GM12891 (cell line): ENCODE measurements at regions not wholly inside any gene's neighbourhood (a gene's known extent, or its start where the extent isn't known, plus 50 kb on each side); places are given as distances from the start of the nearest gene placed in this dataset.

Source experiments
- DNase-seq: peaks from one replicate; pipeline ENCODE4 v3.0.0; 2011; ENCODE audit warnings: low spot score; ENCODE audit not compliant: insufficient read length
- FAIRE-seq: peaks from 2 replicates; lab custom pipeline; 2011; peaks lifted over from hg19 to GRCh38; lab: Jason Lieb, UNC
- PAX5 ChIP-seq: IDR thresholded peaks from 2 replicates; pipeline ENCODE4 v1.6.1; 2011; ENCODE audit warnings: low read length, moderate library complexity, mild to moderate bottlenecking; ENCODE audit not compliant: insufficient read depth, severe bottlenecking
- POLR2A ChIP-seq: IDR thresholded peaks from 2 replicates; pipeline ENCODE4 v1.6.1; 2011; ENCODE audit warnings: low read depth, low read length, control low read depth
- POLR2AphosphoS5 ChIP-seq: IDR thresholded peaks from 2 replicates; pipeline ENCODE4 v1.6.1; 2011; ENCODE audit warnings: low read depth, low read length, control low read depth
- POU2F2 ChIP-seq: IDR thresholded peaks from 2 replicates; pipeline ENCODE4 v1.6.1; 2011; ENCODE audit warnings: low read depth, mild to moderate bottlenecking, control low read depth, low read length, moderate library complexity
- SPI1 ChIP-seq: IDR thresholded peaks from 2 replicates; pipeline ENCODE4 v1.6.1; 2011; ENCODE audit warnings: low read depth, low read length, control low read depth
- TAF1 ChIP-seq: IDR thresholded peaks from 2 replicates; pipeline ENCODE4 v1.6.1; 2011; ENCODE audit warnings: low read depth, low read length, control low read depth

DNA sequence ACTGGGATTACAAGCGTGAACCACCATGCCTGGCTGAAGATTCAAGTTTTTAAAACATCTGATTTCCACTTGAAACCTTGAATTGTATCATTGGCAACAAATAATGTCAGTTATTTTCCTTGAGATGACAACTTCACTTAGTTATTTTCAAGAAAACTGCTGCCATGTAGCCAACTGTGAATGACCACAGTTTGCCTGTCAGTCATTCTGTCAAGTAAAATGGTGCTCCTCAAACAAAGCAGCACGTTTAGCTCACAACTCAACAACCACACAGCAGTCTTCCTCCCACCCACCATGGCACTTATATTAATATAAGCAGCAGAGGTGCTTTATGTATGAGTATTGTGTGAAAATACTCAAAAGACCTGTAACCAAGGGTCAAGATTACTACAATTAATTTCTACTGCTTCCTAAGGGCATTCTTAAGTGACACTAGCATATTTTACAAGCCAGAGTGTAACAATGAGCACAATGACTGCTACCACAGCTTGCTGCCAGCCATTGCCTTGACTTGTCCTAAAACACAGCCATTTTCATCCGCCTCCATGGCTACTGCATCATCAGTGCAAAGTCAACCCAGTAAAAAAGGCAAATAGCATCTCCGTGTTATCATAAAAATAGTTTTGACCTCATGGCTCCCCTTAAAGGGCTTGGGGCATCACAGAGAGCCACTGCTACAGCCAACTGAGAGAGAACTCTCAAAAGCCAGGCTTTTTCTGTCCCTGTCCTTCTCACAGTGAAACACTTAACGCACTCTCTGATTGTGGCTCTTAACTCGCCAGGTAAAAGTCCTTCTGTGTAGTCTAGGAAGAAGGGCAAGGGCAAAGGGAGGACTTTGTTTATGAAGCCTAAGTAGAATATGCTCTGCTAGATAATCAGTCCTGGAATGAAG is 96.4 kb upstream of the TAB2 start:
- TF ChIP-seq POU2F2 (no peak), SPI1 (no peak), POLR2AphosphoS5 (no peak), PAX5 (no peak), TAF1 (no peak), POLR2A (no peak)
- DNase-seq, result no peak
- peak; percentile 13 for FAIRE-seq

DNA sequence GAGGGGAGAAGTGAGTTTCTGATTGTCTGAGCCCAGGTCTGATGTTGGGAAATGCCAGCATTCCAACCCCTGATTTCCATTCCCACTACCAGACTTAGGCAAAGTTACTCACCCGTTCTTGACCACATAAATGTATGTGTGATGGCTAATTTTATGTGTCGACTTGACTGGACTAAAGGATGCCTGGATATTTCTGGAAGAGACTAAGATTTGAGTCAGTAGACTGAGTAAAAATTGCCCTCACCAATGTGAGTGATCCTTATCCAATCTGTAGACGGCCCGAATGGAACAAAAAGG is 95.8 kb upstream of the TAB2 start:
- no peak for FAIRE-seq
- TF ChIP-seq POLR2A (no peak), SPI1 (no peak), POLR2AphosphoS5 (no peak), PAX5 (no peak), POU2F2 (no peak)
- DNase-seq, result no peak

DNA sequence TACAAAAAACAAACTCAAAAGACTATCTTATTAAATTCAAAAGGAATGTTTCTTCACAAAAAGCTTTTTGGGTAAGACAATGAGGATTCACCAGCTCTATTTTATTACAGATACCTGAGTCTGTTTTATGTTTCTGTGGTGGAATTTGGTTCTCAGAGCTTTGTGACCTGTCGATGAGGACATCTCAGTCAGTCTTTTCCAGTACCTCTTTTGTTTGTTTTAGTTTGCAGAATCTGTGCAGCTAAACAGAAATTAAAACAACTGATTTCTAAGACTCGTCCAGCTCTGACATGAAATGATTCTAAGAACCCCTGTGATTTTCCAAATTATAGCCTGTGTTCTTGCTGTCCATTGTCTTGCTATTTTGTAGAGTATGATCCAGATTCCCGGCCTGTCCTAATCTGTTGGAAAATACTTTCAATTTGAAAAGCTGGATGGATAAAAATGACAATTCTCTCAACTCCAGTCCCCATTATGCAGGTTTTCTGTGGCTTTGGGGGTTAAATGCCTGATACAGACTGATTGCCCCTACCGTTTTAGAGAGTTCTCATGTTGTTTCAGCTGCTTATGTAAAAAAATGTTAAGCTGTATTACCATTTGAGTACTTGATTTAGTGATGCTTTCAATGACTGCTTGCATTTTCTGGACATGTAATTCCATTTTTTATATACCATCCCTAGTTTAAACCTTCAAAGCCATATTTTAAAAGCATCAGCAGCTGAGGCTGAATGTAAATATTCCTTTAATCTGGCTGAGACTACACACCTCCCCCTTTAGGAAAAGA is 94.2 kb upstream of the TAB2 start:
- DNase-seq (no peak), FAIRE-seq (no peak)
- no peak for TF ChIP-seq POLR2AphosphoS5
- TF ChIP-seq POLR2A, result no peak
- no peak for TF ChIP-seq TAF1
- TF ChIP-seq PAX5, result no peak
- TF ChIP-seq SPI1, result no peak
- TF ChIP-seq POU2F2, result no peak

DNA sequence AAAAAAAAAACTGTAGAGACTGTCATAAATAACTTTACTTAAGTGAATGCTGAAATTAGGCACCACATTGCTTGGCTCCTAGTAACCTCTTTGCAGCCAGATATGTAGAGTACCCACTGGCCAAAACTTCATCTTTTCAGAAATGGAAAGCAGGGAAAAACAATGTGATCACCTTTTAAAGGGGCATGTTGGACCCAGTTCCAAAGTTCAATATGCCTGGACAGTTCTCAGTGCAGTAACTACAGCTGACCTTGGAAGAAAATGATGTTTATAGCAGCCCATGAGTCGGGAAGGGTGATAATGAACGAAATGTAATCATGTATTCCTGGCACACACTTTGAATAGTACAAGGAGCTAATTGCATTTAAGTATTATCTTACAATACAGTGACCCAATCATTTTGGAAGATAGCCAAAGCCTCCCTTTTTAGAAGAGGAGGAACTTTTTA is 93.6 kb upstream of the TAB2 start:
- no peak for FAIRE-seq
- no peak for DNase-seq
- TF ChIP-seq SPI1 (no peak), POLR2AphosphoS5 (no peak), TAF1 (no peak), POU2F2 (no peak), PAX5 (no peak), POLR2A (no peak)

DNA sequence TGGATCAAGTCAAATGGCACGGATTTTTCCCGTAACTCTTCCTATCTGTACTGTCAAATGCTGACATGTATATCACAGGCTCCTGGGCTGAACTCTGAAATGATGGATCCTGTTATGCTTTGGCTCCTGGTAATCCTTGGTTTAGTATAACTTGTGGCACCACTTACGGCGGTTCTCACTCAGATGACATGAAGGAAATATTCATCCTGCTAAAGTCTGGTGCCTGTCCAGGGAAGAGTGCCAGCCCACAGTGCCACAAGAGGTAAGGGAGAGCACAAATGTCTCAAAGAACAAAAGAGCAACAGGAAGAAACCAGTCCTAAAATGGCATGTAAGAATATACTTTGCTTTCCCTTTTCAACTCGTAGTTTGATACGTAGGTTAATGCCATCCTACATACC is 93.1 kb upstream of the TAB2 start:
- TF ChIP-seq SPI1 (no peak), POLR2A (no peak)
- DNase-seq (no peak), FAIRE-seq (no peak)

DNA sequence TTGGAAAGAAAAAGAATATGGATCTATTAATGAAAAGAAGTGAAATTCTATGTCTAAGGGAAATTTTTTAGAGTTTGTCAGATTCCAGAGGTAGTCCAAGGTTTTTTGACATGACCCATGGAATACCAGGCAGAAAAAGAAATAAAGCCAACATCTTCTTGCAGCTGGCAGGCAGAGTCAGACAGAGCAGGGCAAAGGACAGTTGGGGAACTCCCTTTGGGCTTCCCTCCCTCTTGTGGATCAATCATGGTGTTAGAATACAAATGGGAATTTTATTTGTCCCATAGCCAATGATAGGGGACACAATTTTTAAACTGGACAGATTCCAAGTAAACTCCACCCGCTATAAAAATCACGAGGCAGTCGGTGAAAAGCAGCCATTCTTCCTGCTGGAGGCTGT is 92.1 kb upstream of the TAB2 start:
- no peak for TF ChIP-seq TAF1
- TF ChIP-seq POU2F2, result no peak
- no peak for TF ChIP-seq POLR2A
- TF ChIP-seq POLR2AphosphoS5, result no peak
- no peak for TF ChIP-seq SPI1
- no peak for TF ChIP-seq PAX5
- FAIRE-seq (no peak), DNase-seq (no peak)

DNA sequence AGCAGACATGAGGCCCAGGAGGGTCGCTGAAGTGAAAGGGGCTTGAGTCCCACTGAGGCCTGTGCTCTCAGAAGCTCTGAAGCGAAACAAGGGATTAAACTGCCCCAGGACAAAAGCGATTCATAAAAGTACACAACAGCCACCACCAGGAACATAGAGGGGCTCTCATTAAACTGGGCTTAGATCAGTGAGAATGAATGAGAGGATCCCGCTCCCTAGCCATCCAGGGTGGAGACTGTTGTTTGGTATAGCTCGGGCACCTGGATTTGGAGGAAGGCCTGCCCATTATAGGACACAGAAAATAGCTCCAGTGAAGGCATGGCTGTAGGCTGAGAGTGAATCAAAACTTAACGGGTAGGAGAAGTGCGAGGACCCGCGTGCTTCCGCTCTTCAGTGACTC is 91.6 kb upstream of the TAB2 start:
- no peak for TF ChIP-seq TAF1
- TF ChIP-seq POU2F2, result no peak
- no peak for TF ChIP-seq POLR2A
- no peak for TF ChIP-seq POLR2AphosphoS5
- TF ChIP-seq SPI1, result no peak
- TF ChIP-seq PAX5, result no peak
- no peak for FAIRE-seq
- no peak for DNase-seq

DNA sequence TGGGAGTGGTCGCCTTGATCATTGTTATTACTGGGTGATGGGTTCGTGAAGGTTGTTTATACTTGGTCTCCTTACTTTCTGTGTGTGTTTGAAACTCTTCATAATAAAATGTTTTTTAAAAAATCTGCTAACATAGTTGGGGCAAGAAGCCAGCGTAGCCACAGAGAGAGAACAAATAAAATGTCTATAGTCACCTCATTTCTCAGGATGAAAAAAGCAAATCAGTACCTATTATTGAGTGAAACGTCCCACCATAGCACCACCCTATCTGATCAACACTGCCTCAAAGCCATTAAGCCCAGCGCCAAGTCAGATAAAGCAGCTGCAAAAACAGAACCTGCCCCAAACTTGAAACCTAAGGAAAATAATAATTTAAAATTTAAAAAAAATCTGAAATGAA is 89.7 kb upstream of the TAB2 start:
- FAIRE-seq (no peak), DNase-seq (no peak)
- TF ChIP-seq TAF1, result no peak
- TF ChIP-seq PAX5, result no peak
- no peak for TF ChIP-seq SPI1
- no peak for TF ChIP-seq POLR2AphosphoS5
- TF ChIP-seq POLR2A, result no peak
- no peak for TF ChIP-seq POU2F2

DNA sequence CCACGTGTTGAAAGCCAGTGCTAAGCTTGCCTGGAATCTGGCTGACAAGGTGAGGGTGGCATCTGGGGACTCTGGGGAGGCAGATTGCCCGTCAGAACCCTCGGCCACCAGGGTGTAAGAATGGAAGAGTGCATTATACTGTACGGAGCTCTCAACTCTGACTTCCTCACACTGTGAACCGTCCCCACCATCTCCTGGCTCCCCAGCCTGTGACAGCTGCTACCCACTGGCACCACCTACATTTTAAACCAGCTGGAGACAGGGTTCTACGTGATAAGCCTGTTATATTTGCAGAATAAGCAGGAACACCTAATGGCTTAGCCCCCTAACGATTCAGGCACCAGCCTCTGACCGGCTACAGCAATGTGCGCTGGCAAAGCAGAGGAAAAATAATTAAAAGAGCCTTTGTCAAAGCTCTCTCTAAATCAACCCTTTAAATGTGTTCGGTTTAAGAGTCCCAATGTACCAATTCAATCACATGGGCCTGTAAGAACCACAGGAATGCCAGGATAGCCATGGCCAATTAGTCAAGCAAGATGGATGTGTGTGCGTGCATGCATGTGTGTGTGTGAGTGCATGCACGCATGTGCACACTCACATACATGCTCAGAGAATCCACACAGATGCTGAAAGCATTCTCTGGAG is 89.1 kb upstream of the TAB2 start:
- no peak for DNase-seq
- TF ChIP-seq TAF1 (no peak), SPI1 (no peak), PAX5 (no peak), POU2F2 (no peak), POLR2AphosphoS5 (no peak), POLR2A (no peak)
- no peak for FAIRE-seq

DNA sequence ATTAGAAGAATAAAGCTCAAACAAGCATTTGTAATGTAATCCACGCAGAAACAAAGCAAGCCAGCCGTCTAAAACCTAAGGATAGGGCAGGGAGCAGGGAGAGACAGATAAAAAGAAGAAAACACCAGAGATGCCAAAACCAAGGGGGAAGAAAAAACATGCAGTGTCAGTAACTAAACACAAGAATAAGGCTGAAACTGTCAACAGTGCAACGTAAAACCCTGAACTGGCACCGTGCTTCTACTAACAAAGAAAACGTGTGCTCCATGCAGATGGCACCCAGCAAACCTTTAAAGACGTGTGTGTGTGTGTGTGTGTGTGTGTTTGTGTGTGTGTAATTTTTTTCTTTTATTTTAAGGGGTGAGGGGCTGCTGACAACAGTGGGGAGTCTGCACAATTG is 88.4 kb upstream of the TAB2 start:
- TF ChIP-seq TAF1 (no peak), PAX5 (no peak), POLR2A (no peak), POLR2AphosphoS5 (no peak), SPI1 (no peak), POU2F2 (no peak)
- FAIRE-seq (no peak), DNase-seq (no peak)
